GM12878 (cell line): ENCODE measurements at regions not wholly inside any gene's neighbourhood (a gene's known extent, or its start where the extent isn't known, plus 50 kb on each side); places are given as distances from the start of the nearest gene placed in this dataset.

Experiments used
- CTCF ChIP-seq, 3 experiments: IDR thresholded peaks in 2 of 3; conservative IDR thresholded peaks in 1 of 3; 2 replicates each; pipeline ENCODE4 v1.5.1; 2011; ENCODE audit warnings: low read depth in 3 of 3, low read length in 3 of 3, mild to moderate bottlenecking in 3 of 3, control low read depth in 2 of 3, moderate library complexity in 2 of 3, inconsistent platforms in 1 of 3, mixed read lengths in 1 of 3; ENCODE audit not compliant: control insufficient read depth in 2 of 3, insufficient read depth in 1 of 3; ENCODE audit errors: extremely low read depth in 1 of 3
- EZH2 ChIP-seq: IDR thresholded peaks from 2 replicates; pipeline ENCODE4 v1.6.1; 2012; ENCODE audit warnings: low read depth, mild to moderate bottlenecking, control low read depth, inconsistent platforms, low read length, borderline replicate concordance; ENCODE audit not compliant: control insufficient read depth
- HDAC2 ChIP-seq: fragments of 200-600 bp; sonication (generic); IDR thresholded peaks from 2 replicates; pipeline ENCODE4 v1.6.1; 2017
- HDAC6 ChIP-seq: fragments of 200-600 bp; sonication (generic); IDR thresholded peaks from one replicate; pipeline ENCODE4 v1.8.0; 2017; ENCODE audit warnings: antibody characterized with exemption; ENCODE audit not compliant: unreplicated experiment
- MYC ChIP-seq: IDR thresholded peaks from 2 replicates; pipeline ENCODE4 v1.6.1; 2011; ENCODE audit warnings: mild to moderate bottlenecking, low read length, moderate library complexity, inconsistent platforms; ENCODE audit not compliant: insufficient read depth, insufficient replicate concordance, insufficient read length, severe bottlenecking
- NBN ChIP-seq: fragments of 450-650 bp; IDR thresholded peaks from 2 replicates; pipeline ENCODE4 v1.6.1; 2016
- NRF1 ChIP-seq: conservative IDR thresholded peaks from 2 replicates; pipeline ENCODE4 v1.6.1; 2011; ENCODE audit warnings: mild to moderate bottlenecking, low read depth, low read length, improper control_type of control experiment
- PAX8 ChIP-seq: fragments of 450-650 bp; IDR thresholded peaks from 2 replicates; pipeline ENCODE4 v1.6.1; 2017; ENCODE audit warnings: mild to moderate bottlenecking, moderate library complexity
- POLR2AphosphoS5 ChIP-seq: IDR thresholded peaks from 2 replicates; pipeline ENCODE4 v1.6.1; 2011; ENCODE audit warnings: mild to moderate bottlenecking, low read length, inconsistent platforms
- SP1 ChIP-seq: IDR thresholded peaks from one replicate; pipeline ENCODE4 v1.6.1; 2011; ENCODE audit warnings: low read depth, low read length
- SPI1 ChIP-seq: IDR thresholded peaks from 2 replicates; pipeline ENCODE4 v1.6.1; 2011; ENCODE audit warnings: low read depth, mild to moderate bottlenecking, low read length, moderate library complexity, borderline replicate concordance; ENCODE audit not compliant: insufficient read depth
- TAF1 ChIP-seq: IDR thresholded peaks from 2 replicates; pipeline ENCODE4 v1.6.1; 2011; ENCODE audit warnings: mild to moderate bottlenecking, low read depth, low read length, borderline replicate concordance
- TCF3 ChIP-seq: IDR thresholded peaks from 2 replicates; pipeline ENCODE4 v1.6.1; 2012; ENCODE audit warnings: low read depth, mild to moderate bottlenecking, low read length, borderline replicate concordance; ENCODE audit not compliant: insufficient read depth

DNA sequence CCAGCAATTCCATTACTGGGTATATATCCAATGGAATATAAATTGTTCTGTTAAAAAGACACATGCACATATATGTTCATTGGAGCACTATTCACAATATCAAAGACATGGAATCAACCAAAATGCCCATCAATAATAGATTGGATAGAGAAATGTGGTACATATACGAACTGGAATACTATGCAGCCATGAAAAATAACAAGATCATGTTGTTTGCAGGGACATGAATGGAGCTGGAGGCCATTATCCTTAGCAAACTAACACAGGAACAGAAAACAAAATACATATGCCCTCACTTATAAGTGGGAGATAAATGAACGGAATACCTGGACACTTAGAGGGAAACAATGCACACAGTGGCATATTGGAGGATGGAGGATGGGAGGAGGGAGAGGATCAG lies 355.8 kb downstream of the CCDC85A start:
- TF ChIP-seq SPI1: no peak
- TF ChIP-seq NRF1: no peak
- no peak for TF ChIP-seq MYC
- no peak for TF ChIP-seq CTCF (IDR thresholded peaks at IDR 0.05 in 2 of 3, conservative IDR thresholded peaks at IDR 0.05 in 1 of 3; ENCODE audit: control insufficient read depth in 2 of 3, extremely low read depth in 1 of 3, insufficient read depth in 1 of 3, low read depth in 3 of 3, low read length in 3 of 3)
- no peak for TF ChIP-seq SP1
- no peak for TF ChIP-seq TAF1
- TF ChIP-seq HDAC6: no peak
- TF ChIP-seq PAX8: no peak
- no peak for TF ChIP-seq NBN
- TF ChIP-seq POLR2AphosphoS5: no peak
- no peak for TF ChIP-seq TCF3
- TF ChIP-seq EZH2: no peak
- no peak for TF ChIP-seq HDAC2
